MM.1S (cell line): ENCODE measurements at regions not wholly inside any gene's neighbourhood (a gene's known extent, or its start where the extent isn't known, plus 50 kb on each side); places are given as distances from the start of the nearest gene placed in this dataset.

Experiments used
- DNase-seq: peaks from one replicate; pipeline ENCODE4 v3.0.0-alpha.2; 2015
- H2AFZ ChIP-seq: fragments of 300-600 bp; sonication (generic); 2 replicates; pipeline ENCODE4 v1.6.0; 2016; ENCODE audit warnings: antibody characterized with exemption, low read length
- H3F3A ChIP-seq: fragments of 300-600 bp; sonication (generic); 2 replicates; pipeline ENCODE4 v1.6.1; 2016; ENCODE audit warnings: mild to moderate bottlenecking, antibody characterized with exemption, low read length, moderate library complexity, mixed read lengths; ENCODE audit not compliant: insufficient read depth
- H3K27ac ChIP-seq: fragments of 300-600 bp; sonication (generic); 2 replicates; pipeline ENCODE4 v1.5.1; 2016; ENCODE audit warnings: mild to moderate bottlenecking, low read length
- H3K27me3 ChIP-seq: fragments of 300-600 bp; sonication (generic); replicated peaks from 2 replicates; pipeline ENCODE4 v1.6.0; 2016; ENCODE audit warnings: low read length; ENCODE audit not compliant: insufficient read depth
- H3K36me3 ChIP-seq: fragments of 300-600 bp; sonication (generic); replicated peaks from 2 replicates; pipeline ENCODE4 v1.6.1; 2016; ENCODE audit warnings: mild to moderate bottlenecking, low read length, mixed read lengths; ENCODE audit not compliant: insufficient read depth
- H3K4me1 ChIP-seq: fragments of 300-600 bp; sonication (generic); 2 replicates; pipeline ENCODE4 v1.6.1; 2016; ENCODE audit warnings: low read length, mixed read lengths
- H3K4me2 ChIP-seq: fragments of 300-600 bp; sonication (generic); 2 replicates; pipeline ENCODE4 v1.6.0; 2016; ENCODE audit warnings: low read depth, low read length
- H3K4me3 ChIP-seq: fragments of 300-600 bp; sonication (generic); 2 replicates; pipeline ENCODE4 v1.5.1; 2016; ENCODE audit warnings: low read length, mixed read lengths
- H3K79me2 ChIP-seq: fragments of 300-600 bp; sonication (generic); 2 replicates; pipeline ENCODE4 v1.6.1; 2016; ENCODE audit warnings: mixed run types, low read length, mixed read lengths
- H3K9ac ChIP-seq: fragments of 300-600 bp; sonication (generic); 2 replicates; pipeline ENCODE4 v1.6.1; 2016; ENCODE audit warnings: low read length, mixed read lengths
- H3K9me2 ChIP-seq: fragments of 300-600 bp; sonication (generic); replicated peaks from 2 replicates; pipeline ENCODE4 v1.6.1; 2016; ENCODE audit warnings: mild to moderate bottlenecking, low read length, mixed read lengths; ENCODE audit not compliant: insufficient read depth
- H3K9me3 ChIP-seq: fragments of 300-600 bp; sonication (generic); replicated peaks from 2 replicates; pipeline ENCODE4 v1.6.1; 2016; ENCODE audit warnings: mild to moderate bottlenecking, low read length, mixed read lengths; ENCODE audit not compliant: insufficient read depth
- H4K20me1 ChIP-seq: fragments of 300-600 bp; sonication (generic); 2 replicates; pipeline ENCODE4 v1.6.1; 2016; ENCODE audit warnings: mild to moderate bottlenecking, low read length, moderate library complexity, mixed read lengths; ENCODE audit not compliant: insufficient read depth
- CTCF ChIP-seq: fragments of 300-600 bp; sonication (generic); IDR thresholded peaks from 2 replicates; pipeline ENCODE4 v1.5.1; 2016; ENCODE audit warnings: antibody characterized with exemption, low read length, mixed read lengths
- EZH2 ChIP-seq: fragments of 300-600 bp; sonication (generic); optimal IDR thresholded peaks from 2 replicates; pipeline ENCODE3; 2017; ENCODE audit warnings: low read depth, mild to moderate bottlenecking, antibody characterized with exemption, low read length, mixed read lengths
- EZH2phosphoT487 ChIP-seq: fragments of 300-600 bp; sonication (generic); IDR thresholded peaks from 2 replicates; pipeline ENCODE4 v1.6.1; 2018; ENCODE audit warnings: antibody characterized with exemption, low read length

GRCh38 chr13:89783221-89783755 is 1564.2 kb upstream of the MIR17HG start:
- Histone ChIP-seq H3K4me3 (no peak overlapping the region), H3K27ac (no peak overlapping the region), H3K4me1 (no peaks in the 10 kb centered on the region), H3K36me3 (no peaks in the 10 kb centered on the region), H3F3A (no peaks in the 10 kb centered on the region), H3K79me2 (no peaks in the 10 kb centered on the region), H2AFZ (no peak overlapping the region), H3K27me3 (no peaks in the 10 kb centered on the region), H3K9me3 (no peaks in the 10 kb centered on the region), H3K9me2 (no peaks in the 10 kb centered on the region), H3K4me2 (no peak overlapping the region), H3K9ac (no peak overlapping the region), H4K20me1 (no peaks in the 10 kb centered on the region)
- TF ChIP-seq EZH2phosphoT487 (no peak), EZH2 (no peak), CTCF (no peak)
- no peak for DNase-seq

- H3K79me2 ChIP-seq: no peaks in the 10 kb centered on the region
- H3K4me3 ChIP-seq: no peak overlapping the region
- H3K4me2 ChIP-seq: no peak overlapping the region
- no peak for DNase-seq
- no peaks in the 10 kb centered on the region for H3K9me3 ChIP-seq
- no peaks in the 10 kb centered on the region for H3K4me1 ChIP-seq
- H3F3A ChIP-seq: no peaks in the 10 kb centered on the region
- H4K20me1 ChIP-seq: no peaks in the 10 kb centered on the region
- no peaks in the 10 kb centered on the region for H3K36me3 ChIP-seq
- no peak for TF ChIP-seq CTCF
- no peak for TF ChIP-seq EZH2phosphoT487
- no peak for TF ChIP-seq EZH2
- no peak overlapping the region for H2AFZ ChIP-seq
- no peak overlapping the region for H3K27ac ChIP-seq
- H3K27me3 ChIP-seq: no peaks in the 10 kb centered on the region
- H3K9ac ChIP-seq: no peak overlapping the region
- H3K9me2 ChIP-seq: no peaks in the 10 kb centered on the region
Measured at GRCh38 chr13:89784161-89784809, 1563.2 kb upstream of the MIR17HG start.

- Histone ChIP-seq H3K4me1 (no peaks in the 10 kb centered on the region), H3K4me3 (no peak overlapping the region), H3F3A (no peaks in the 10 kb centered on the region), H3K27ac (no peak overlapping the region), H2AFZ (no peak overlapping the region), H3K79me2 (no peaks in the 10 kb centered on the region), H3K9me3 (no peaks in the 10 kb centered on the region), H3K9me2 (no peaks in the 10 kb centered on the region), H3K36me3 (no peaks in the 10 kb centered on the region), H3K9ac (no peak overlapping the region), H3K4me2 (no peak overlapping the region), H4K20me1 (no peaks in the 10 kb centered on the region), H3K27me3 (no peaks in the 10 kb centered on the region)
- TF ChIP-seq CTCF: no peak
- DNase-seq: no peak
Measured at GRCh38 chr13:89786531-89786930, 1561.0 kb upstream of the MIR17HG start.
